OCI-LY7 (cell line): ENCODE measurements at regions not wholly inside any gene's neighbourhood (a gene's known extent, or its start where the extent isn't known, plus 50 kb on each side); places are given as distances from the start of the nearest gene placed in this dataset.

Experiments used
- EZH2phosphoT487 ChIP-seq: fragments of 200-600 bp; sonication (generic); IDR thresholded peaks from 2 replicates; pipeline ENCODE4 v1.6.1; 2018; ENCODE audit warnings: low read depth, borderline replicate concordance, mild to moderate bottlenecking, mixed run types, antibody characterized with exemption, low read length, moderate library complexity, mixed read lengths
- TF ChIP-seq, protein P1 (sequence below): fragments of 200-600 bp; sonication (generic); conservative IDR thresholded peaks from 2 replicates; pipeline ENCODE4 v1.5.1; 2014; ENCODE audit warnings: mild to moderate bottlenecking, antibody characterized with exemption, low read length, moderate library complexity, mixed read lengths

DNA sequence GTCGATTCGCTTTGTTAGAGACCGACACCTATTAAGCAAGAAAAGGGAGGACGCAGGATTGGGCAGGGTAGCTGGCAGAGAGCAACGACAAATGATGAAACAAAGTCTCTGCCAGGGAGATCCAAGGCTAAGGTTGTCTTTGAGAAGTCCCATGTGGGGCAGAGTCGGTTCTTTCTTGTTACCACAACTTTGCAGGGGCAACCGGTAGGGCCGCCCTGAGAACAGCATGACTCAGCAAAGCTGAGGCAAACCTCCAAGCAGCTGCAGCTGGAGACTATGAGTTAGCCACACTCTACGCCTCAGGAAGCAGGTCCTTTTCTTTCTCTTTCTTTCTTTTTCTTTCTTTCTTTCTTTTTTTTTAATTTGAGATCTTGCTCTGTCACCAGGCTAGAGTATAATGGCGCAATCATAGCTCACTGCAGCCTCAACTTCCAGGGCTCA is 452.3 kb upstream of the ID2 start:
- TF ChIP-seq, protein P1, sequence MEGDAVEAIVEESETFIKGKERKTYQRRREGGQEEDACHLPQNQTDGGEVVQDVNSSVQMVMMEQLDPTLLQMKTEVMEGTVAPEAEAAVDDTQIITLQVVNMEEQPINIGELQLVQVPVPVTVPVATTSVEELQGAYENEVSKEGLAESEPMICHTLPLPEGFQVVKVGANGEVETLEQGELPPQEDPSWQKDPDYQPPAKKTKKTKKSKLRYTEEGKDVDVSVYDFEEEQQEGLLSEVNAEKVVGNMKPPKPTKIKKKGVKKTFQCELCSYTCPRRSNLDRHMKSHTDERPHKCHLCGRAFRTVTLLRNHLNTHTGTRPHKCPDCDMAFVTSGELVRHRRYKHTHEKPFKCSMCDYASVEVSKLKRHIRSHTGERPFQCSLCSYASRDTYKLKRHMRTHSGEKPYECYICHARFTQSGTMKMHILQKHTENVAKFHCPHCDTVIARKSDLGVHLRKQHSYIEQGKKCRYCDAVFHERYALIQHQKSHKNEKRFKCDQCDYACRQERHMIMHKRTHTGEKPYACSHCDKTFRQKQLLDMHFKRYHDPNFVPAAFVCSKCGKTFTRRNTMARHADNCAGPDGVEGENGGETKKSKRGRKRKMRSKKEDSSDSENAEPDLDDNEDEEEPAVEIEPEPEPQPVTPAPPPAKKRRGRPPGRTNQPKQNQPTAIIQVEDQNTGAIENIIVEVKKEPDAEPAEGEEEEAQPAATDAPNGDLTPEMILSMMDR: no peak
- no peak for TF ChIP-seq EZH2phosphoT487
